OCI-LY7 (cell line): ENCODE measurements at regions not wholly inside any gene's neighbourhood (a gene's known extent, or its start where the extent isn't known, plus 50 kb on each side); places are given as distances from the start of the nearest gene placed in this dataset.

Source experiments
- EZH2phosphoT487 ChIP-seq: fragments of 200-600 bp; sonication (generic); IDR thresholded peaks from 2 replicates; pipeline ENCODE4 v1.6.1; 2018; ENCODE audit warnings: low read depth, borderline replicate concordance, mild to moderate bottlenecking, mixed run types, antibody characterized with exemption, low read length, moderate library complexity, mixed read lengths
- TF ChIP-seq, protein P1 (sequence below): fragments of 200-600 bp; sonication (generic); conservative IDR thresholded peaks from 2 replicates; pipeline ENCODE4 v1.5.1; 2014; ENCODE audit warnings: mild to moderate bottlenecking, antibody characterized with exemption, low read length, moderate library complexity, mixed read lengths

DNA sequence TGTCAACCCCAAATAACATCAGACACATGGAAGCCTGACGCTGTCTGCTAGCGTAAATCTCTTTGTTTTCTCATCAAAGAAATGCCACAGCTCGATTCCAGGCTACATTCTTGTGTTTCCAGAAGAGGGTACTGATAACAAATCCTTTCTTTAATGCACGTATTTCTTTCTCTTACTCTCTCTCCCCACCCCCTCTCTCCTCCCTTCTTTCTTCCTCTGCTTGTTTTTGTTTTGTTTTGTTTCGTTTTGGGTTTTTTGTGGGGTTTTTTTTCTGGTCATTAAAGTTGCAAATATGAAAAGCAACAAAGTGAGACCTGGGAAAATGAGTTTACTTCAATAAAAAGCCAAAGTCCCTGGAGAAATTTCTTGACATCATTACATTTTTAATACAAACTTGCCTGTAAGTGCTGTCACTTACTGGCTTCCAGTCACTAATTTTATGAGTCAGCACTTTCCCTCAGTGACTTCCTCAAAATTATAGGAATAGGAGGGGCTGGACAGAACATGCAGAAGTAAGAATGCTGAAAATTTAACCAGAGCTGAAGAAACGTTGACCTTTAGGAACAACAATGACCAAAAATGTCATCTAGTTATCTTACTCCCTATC lies 106.7 kb upstream of the NABP1 start:
- TF ChIP-seq, protein P1, sequence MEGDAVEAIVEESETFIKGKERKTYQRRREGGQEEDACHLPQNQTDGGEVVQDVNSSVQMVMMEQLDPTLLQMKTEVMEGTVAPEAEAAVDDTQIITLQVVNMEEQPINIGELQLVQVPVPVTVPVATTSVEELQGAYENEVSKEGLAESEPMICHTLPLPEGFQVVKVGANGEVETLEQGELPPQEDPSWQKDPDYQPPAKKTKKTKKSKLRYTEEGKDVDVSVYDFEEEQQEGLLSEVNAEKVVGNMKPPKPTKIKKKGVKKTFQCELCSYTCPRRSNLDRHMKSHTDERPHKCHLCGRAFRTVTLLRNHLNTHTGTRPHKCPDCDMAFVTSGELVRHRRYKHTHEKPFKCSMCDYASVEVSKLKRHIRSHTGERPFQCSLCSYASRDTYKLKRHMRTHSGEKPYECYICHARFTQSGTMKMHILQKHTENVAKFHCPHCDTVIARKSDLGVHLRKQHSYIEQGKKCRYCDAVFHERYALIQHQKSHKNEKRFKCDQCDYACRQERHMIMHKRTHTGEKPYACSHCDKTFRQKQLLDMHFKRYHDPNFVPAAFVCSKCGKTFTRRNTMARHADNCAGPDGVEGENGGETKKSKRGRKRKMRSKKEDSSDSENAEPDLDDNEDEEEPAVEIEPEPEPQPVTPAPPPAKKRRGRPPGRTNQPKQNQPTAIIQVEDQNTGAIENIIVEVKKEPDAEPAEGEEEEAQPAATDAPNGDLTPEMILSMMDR = peak; percentile 62
- no peak for TF ChIP-seq EZH2phosphoT487
